Astrocyte (in vitro differentiated cells and primary cell): ENCODE measurements at regions not wholly inside any gene's neighbourhood (a gene's known extent, or its start where the extent isn't known, plus 50 kb on each side); places are given as distances from the start of the nearest gene placed in this dataset.

Experiments used
- EZH2 ChIP-seq: IDR thresholded peaks from 2 replicates; pipeline ENCODE4 v1.6.1; 2012; ENCODE audit warnings: mild to moderate bottlenecking, low read length, inconsistent platforms; ENCODE audit not compliant: insufficient read depth
- TF ChIP-seq, protein P1 (sequence below): IDR thresholded peaks from 2 replicates; pipeline ENCODE4 v1.5.1; 2011; ENCODE audit warnings: low read depth, mild to moderate bottlenecking, inconsistent platforms, low read length, moderate library complexity; ENCODE audit not compliant: insufficient read depth

DNA sequence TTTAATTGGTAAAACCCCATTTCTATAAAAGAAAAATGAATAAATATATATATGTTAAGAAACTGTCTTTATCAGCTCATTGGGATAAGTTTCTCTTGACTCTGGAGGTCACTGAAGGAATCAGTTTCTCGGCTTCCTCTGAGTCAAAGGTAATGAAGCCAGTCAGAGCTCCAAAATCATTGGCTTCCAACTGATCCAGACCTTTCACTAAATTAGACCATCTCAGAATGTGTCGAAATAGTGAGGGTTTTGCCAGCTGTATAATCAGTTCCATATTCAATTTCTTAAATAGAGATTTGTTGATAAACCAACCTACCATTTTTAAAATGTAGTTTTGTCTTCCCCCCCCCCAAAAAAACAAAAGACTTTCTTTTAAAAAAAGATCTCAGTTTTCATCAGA is 60.5 kb upstream of the SRSF6 start:
- TF ChIP-seq, protein P1, sequence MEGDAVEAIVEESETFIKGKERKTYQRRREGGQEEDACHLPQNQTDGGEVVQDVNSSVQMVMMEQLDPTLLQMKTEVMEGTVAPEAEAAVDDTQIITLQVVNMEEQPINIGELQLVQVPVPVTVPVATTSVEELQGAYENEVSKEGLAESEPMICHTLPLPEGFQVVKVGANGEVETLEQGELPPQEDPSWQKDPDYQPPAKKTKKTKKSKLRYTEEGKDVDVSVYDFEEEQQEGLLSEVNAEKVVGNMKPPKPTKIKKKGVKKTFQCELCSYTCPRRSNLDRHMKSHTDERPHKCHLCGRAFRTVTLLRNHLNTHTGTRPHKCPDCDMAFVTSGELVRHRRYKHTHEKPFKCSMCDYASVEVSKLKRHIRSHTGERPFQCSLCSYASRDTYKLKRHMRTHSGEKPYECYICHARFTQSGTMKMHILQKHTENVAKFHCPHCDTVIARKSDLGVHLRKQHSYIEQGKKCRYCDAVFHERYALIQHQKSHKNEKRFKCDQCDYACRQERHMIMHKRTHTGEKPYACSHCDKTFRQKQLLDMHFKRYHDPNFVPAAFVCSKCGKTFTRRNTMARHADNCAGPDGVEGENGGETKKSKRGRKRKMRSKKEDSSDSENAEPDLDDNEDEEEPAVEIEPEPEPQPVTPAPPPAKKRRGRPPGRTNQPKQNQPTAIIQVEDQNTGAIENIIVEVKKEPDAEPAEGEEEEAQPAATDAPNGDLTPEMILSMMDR = no peak
- TF ChIP-seq EZH2 = no peak
